Inflammatory macrophage treated with lipopolysaccharide for 4 hours (primary cell): ENCODE measurements at regions not wholly inside any gene's neighbourhood (a gene's known extent, or its start where the extent isn't known, plus 50 kb on each side); places are given as distances from the start of the nearest gene placed in this dataset.
"Not testable (repeated sequence)": the region's sequence is repeated elsewhere in the genome, so short reads cannot be mapped to it uniquely, and the experiment has no call there.

Experiments
- DNase-seq: peaks from one replicate; pipeline ENCODE4 v3.0.0-alpha.2; 2020

GRCh38 chr3:104316118-104316517 is 1050.6 kb upstream of the ALCAM start:
- no peak for DNase-seq

- DNase-seq: no peak
These were observed 1043.5 kb upstream of the ALCAM start for GRCh38 chr3:104323226-104323625.

- DNase-seq: no peak
These were observed 1019.4 kb upstream of the ALCAM start for GRCh38 chr3:104347291-104347690.

GRCh38 chr3:104349836-104350235 is 1016.9 kb upstream of the ALCAM start:
- no peak for DNase-seq

- DNase-seq: no peak
These were observed 1012.8 kb upstream of the ALCAM start for GRCh38 chr3:104353951-104354350.

GRCh38 chr3:104359546-104359945 is 1007.2 kb upstream of the ALCAM start:
- DNase-seq: no peak

- no peak for DNase-seq
These were observed 1006.7 kb upstream of the ALCAM start for GRCh38 chr3:104360038-104360437.

GRCh38 chr3:104361748-104362147 is 1005.0 kb upstream of the ALCAM start:
- DNase-seq: not testable (repeated sequence)

GRCh38 chr3:104362319-104362718 is 1004.4 kb upstream of the ALCAM start:
- no peak for DNase-seq

- DNase-seq: no peak
These were observed 999.7 kb upstream of the ALCAM start for GRCh38 chr3:104367000-104367399.

- no peak for DNase-seq
These were observed 997.9 kb upstream of the ALCAM start for GRCh38 chr3:104368760-104369159.

- DNase-seq: no peak
These were observed 981.3 kb upstream of the ALCAM start for GRCh38 chr3:104385421-104385820.

- DNase-seq: no peak
These were observed 978.1 kb upstream of the ALCAM start for GRCh38 chr3:104388619-104389018.

GRCh38 chr3:104392327-104392726 is 974.4 kb upstream of the ALCAM start:
- DNase-seq: no peak

- no peak for DNase-seq
These were observed 969.6 kb upstream of the ALCAM start for GRCh38 chr3:104396974-104397669.

GRCh38 chr3:104397713-104398112 is 969.0 kb upstream of the ALCAM start:
- DNase-seq: no peak

GRCh38 chr3:104402902-104403301 is 963.8 kb upstream of the ALCAM start:
- no peak for DNase-seq

GRCh38 chr3:104411757-104412156 is 955.0 kb upstream of the ALCAM start:
- no peak for DNase-seq

- DNase-seq: no peak
These were observed 953.8 kb upstream of the ALCAM start for GRCh38 chr3:104412608-104413580.

GRCh38 chr3:104428337-104428925 is 938.3 kb upstream of the ALCAM start:
- DNase-seq: no peak

GRCh38 chr3:104429727-104430126 is 937.0 kb upstream of the ALCAM start:
- no peak for DNase-seq

- DNase-seq: no peak
These were observed 930.2 kb upstream of the ALCAM start for GRCh38 chr3:104436506-104436905.

- no peak for DNase-seq
These were observed 929.5 kb upstream of the ALCAM start for GRCh38 chr3:104437131-104437750.
